IMR-90 (cell line): ENCODE measurements at regions not wholly inside any gene's neighbourhood (a gene's known extent, or its start where the extent isn't known, plus 50 kb on each side); places are given as distances from the start of the nearest gene placed in this dataset.

Experiments used
- ATAC-seq: fragments of 200-7000 bp; cut with Tn5 transposase; 2 replicates; pipeline ENCODE4 v1.9.1; 2020; ENCODE audit warnings: low read depth, mild to moderate bottlenecking, moderate library complexity
- BruUV-seq: library from RNA; stranded (reverse); fragments of 400-500 nt; replicated peaks from 2 replicates; lab custom pipeline; 2021; lab: Mats Ljungman, UMichigan
- CTCF ChIA-PET: fragments of 300-600 bp; formaldehyde crosslinking; extraction: SDS; loops from one replicate; lab custom pipeline; 2021; ENCODE audit warnings: antibody characterized with exemption; lab: Yijun Ruan, JAX
- POLR2A ChIA-PET: fragments of 300-600 bp; sonication (Branson Sonifier 250); formaldehyde crosslinking; loops from one replicate; lab custom pipeline; 2022; ENCODE audit warnings: antibody characterized with exemption; ENCODE audit not compliant: unreplicated experiment; lab: Charles Lee
- DNase-seq: peaks from one replicate; pipeline ENCODE4 v3.0.0; 2013
- H2AFZ ChIP-seq: replicated peaks from 2 replicates; pipeline ENCODE3; 2013; ENCODE audit warnings: low read length, mild to moderate bottlenecking; ENCODE audit not compliant: poor library complexity
- H2AK5ac ChIP-seq: 2 replicates; pipeline ENCODE4 v1.6.1; 2013; ENCODE audit warnings: low read depth, low read length, inconsistent platforms
- H2AK9ac ChIP-seq: replicated peaks from 2 replicates; pipeline ENCODE3; 2013; ENCODE audit warnings: mild to moderate bottlenecking, low read depth, low read length, moderate library complexity; ENCODE audit not compliant: poor library complexity
- H2BK120ac ChIP-seq: 2 replicates; pipeline ENCODE4 v1.6.1; 2013; ENCODE audit warnings: low read depth, low read length, inconsistent platforms
- H2BK15ac ChIP-seq: 3 replicates; pipeline ENCODE4 v1.6.1; 2013; ENCODE audit warnings: low read depth, low read length, inconsistent platforms
- H2BK20ac ChIP-seq: 2 replicates; pipeline ENCODE4 v1.6.1; 2013; ENCODE audit warnings: low read depth, mild to moderate bottlenecking, inconsistent platforms, low read length, moderate library complexity
- H2BK5ac ChIP-seq: 2 replicates; pipeline ENCODE4 v1.6.1; 2013; ENCODE audit warnings: mild to moderate bottlenecking, low read depth, low read length, inconsistent platforms; ENCODE audit not compliant: poor library complexity, severe bottlenecking
- H3K14ac ChIP-seq: replicated peaks from 2 replicates; pipeline ENCODE4 v1.6.1; 2013; ENCODE audit warnings: low read depth, low read length, inconsistent platforms
- H3K18ac ChIP-seq: 2 replicates; pipeline ENCODE4 v1.6.1; 2013; ENCODE audit warnings: low read depth, low read length, control low read depth
- H3K23ac ChIP-seq: 2 replicates; pipeline ENCODE4 v1.6.1; 2013; ENCODE audit warnings: low read depth, low read length, inconsistent platforms
- H3K27ac ChIP-seq: 2 replicates; pipeline ENCODE4 v1.5.1; 2013; ENCODE audit warnings: mild to moderate bottlenecking, control low read depth, low read length; ENCODE audit not compliant: insufficient read depth
- H3K27me3 ChIP-seq: 2 replicates; pipeline ENCODE4 v1.6.1; 2013; ENCODE audit warnings: low read length; ENCODE audit not compliant: control insufficient read depth, insufficient read depth
- H3K36me3 ChIP-seq: 2 replicates; pipeline ENCODE4 v1.6.1; 2013; ENCODE audit warnings: low read length, mixed read lengths; ENCODE audit not compliant: control insufficient read depth, insufficient read depth
- H3K4ac ChIP-seq: 2 replicates; pipeline ENCODE4 v1.6.1; 2013; ENCODE audit warnings: low read depth, low read length, inconsistent platforms
- H3K4me1 ChIP-seq: 2 replicates; pipeline ENCODE4 v1.6.1; 2013; ENCODE audit warnings: low read length, mixed read lengths; ENCODE audit not compliant: control insufficient read depth, insufficient read depth
- H3K4me2 ChIP-seq: 2 replicates; pipeline ENCODE4 v1.6.1; 2013; ENCODE audit warnings: low read depth, mild to moderate bottlenecking, control low read depth, low read length, moderate library complexity
- H3K4me3 ChIP-seq: 2 replicates; pipeline ENCODE4 v1.5.1; 2013; ENCODE audit warnings: low read depth, mild to moderate bottlenecking, control low read depth, low read length, moderate library complexity; ENCODE audit not compliant: insufficient read depth
- H3K56ac ChIP-seq: 2 replicates; pipeline ENCODE4 v1.6.1; 2013; ENCODE audit warnings: low read length, inconsistent platforms; ENCODE audit not compliant: insufficient read depth; ENCODE audit errors: extremely low read depth
- H3K79me1 ChIP-seq, 2 experiments: 2 replicates each; pipeline ENCODE4 v1.6.1; 2013; ENCODE audit warnings: low read length in 2 of 2, inconsistent platforms in 1 of 2, low read depth in 1 of 2
- H3K9ac ChIP-seq: 2 replicates; pipeline ENCODE4 v1.6.1; 2013; ENCODE audit warnings: low read depth, low read length, control low read depth
- H3K9me1 ChIP-seq: 2 replicates; pipeline ENCODE4 v1.6.1; 2013; ENCODE audit warnings: low read length, inconsistent platforms; ENCODE audit not compliant: insufficient read depth
- H3K9me3 ChIP-seq: 2 replicates; pipeline ENCODE4 v1.6.1; 2013; ENCODE audit warnings: low read length; ENCODE audit not compliant: control insufficient read depth, insufficient read depth
- H4K20me1 ChIP-seq: 2 replicates; pipeline ENCODE4 v1.6.1; 2013; ENCODE audit warnings: low read length, inconsistent platforms; ENCODE audit not compliant: insufficient read depth
- H4K5ac ChIP-seq: 2 replicates; pipeline ENCODE4 v1.6.1; 2013; ENCODE audit warnings: mild to moderate bottlenecking, low read depth, low read length, control low read depth
- H4K8ac ChIP-seq, 2 experiments: 2 replicates each; pipeline ENCODE4 v1.6.1; 2013; ENCODE audit warnings: low read depth in 2 of 2, low read length in 2 of 2, control low read depth in 1 of 2, inconsistent platforms in 1 of 2
- H4K91ac ChIP-seq: 2 replicates; pipeline ENCODE4 v1.6.1; 2013; ENCODE audit warnings: low read depth, low read length, inconsistent platforms; ENCODE audit not compliant: insufficient read depth
- FOS ChIP-seq: fragments of 150-350 bp; IDR thresholded peaks from 2 replicates; pipeline ENCODE4 v1.6.1; 2016; ENCODE audit warnings: low read depth, low read length
- MXI1 ChIP-seq: IDR thresholded peaks from 2 replicates; pipeline ENCODE4 v1.6.1; 2012; ENCODE audit warnings: low read depth, mild to moderate bottlenecking, low read length, moderate library complexity, borderline replicate concordance
- NFE2L2 ChIP-seq: fragments of 150-350 bp; IDR thresholded peaks from 2 replicates; pipeline ENCODE4 v1.6.1; 2016; ENCODE audit warnings: low read depth, mild to moderate bottlenecking, low read length
- WGBS, 2 experiments: methylation state at CpG; one replicate each; pipeline versions ENCODE4 v1.1.5 to v1.1.7; 2013; ENCODE audit warnings: missing lambda C conversion rate in 2 of 2; ENCODE audit not compliant: insufficient read length in 1 of 2; ENCODE audit errors: extremely low coverage in 2 of 2; 5-methylcytosine and 5-hydroxymethylcytosine counted together
- dilution Hi-C: fragments of 300-500 bp; cut with HindIII; formaldehyde crosslinking; loops from one replicate; pipeline ENCODE4 v1.14.3; 2018; ENCODE audit warnings: low sequenced_read_pairs; ENCODE audit not compliant: unreplicated experiment
- in situ Hi-C: fragments of 300-500 bp; cut with MboI; formaldehyde crosslinking; loops from 3 replicates; pipeline ENCODE4 v1.14.3; 2019; ENCODE audit warnings: low sequenced_read_pairs, inconsistent platforms, mixed read lengths
- intact Hi-C: fragments of 100-400 bp; cut with micrococcal nuclease; formaldehyde crosslinking; loops from 2 replicates; pipeline ENCODE4 v1.10.0; 2022

GRCh38 chr2:145740302-145740701, 1220.4 kb upstream of the ZEB2 start:
- ATAC-seq (no peak), DNase-seq (peak; percentile 68)
- H3K9me3 ChIP-seq, result no peaks in the 10 kb centered on the region
- TF ChIP-seq MXI1, result no peak
- peak; percentile 3; the same call in 1 of the 2 replicates for TF ChIP-seq NFE2L2
- TF ChIP-seq FOS, result no peak
- intact Hi-C loops (no loop called here), dilution Hi-C loops (no loop called here), in situ Hi-C loops (no loop called here)
- no peak overlapping the region for H2BK15ac ChIP-seq
- no peak overlapping the region for H3K27ac ChIP-seq
- ChIA-PET CTCF (no interaction called here), POLR2A (no interaction called here)
- 0 out of 2 replicates have a peak overlapping the region, but pooled peaks have one; percentile 25 for H3K14ac ChIP-seq
- H3K79me1 ChIP-seq, result no peaks in the 10 kb centered on the region
- no peak overlapping the region for H3K56ac ChIP-seq
- BruUV-seq, result no TSS peak
- no peaks in the 10 kb centered on the region for H3K9me1 ChIP-seq
- H2AK9ac ChIP-seq, result no peak overlapping the region
- H3K9ac ChIP-seq, result no peak overlapping the region
- WGBS, 2 experiments, result no CpG with 5 or more reads among the region's 3 CpGs
- peak overlapping the region; percentile 27; the same call in 1 of the 2 replicates for H2AK5ac ChIP-seq
- H2AFZ ChIP-seq, result peak overlapping the region; percentile 61
- H4K8ac ChIP-seq, result peak overlapping the region in 1 of 2 experiments; percentile 68; a peak in 3 of 4 replicates
- no peak overlapping the region for H3K4me3 ChIP-seq
- H3K4me1 ChIP-seq, result peaks cover 2% of the 10 kb centered on the region; the same call in 1 of the 2 replicates
- peak overlapping the region; percentile 91; the same call in 1 of the 2 replicates for H2BK20ac ChIP-seq
- peak overlapping the region; percentile 70; the same call in 1 of the 2 replicates for H3K4ac ChIP-seq
- no peak overlapping the region; the same call in 1 of the 2 replicates for H3K4me2 ChIP-seq
- H3K36me3 ChIP-seq, result no peaks in the 10 kb centered on the region
- no peaks in the 10 kb centered on the region for H4K20me1 ChIP-seq
- H3K23ac ChIP-seq, result peak overlapping the region; percentile 51; the same call in 1 of the 2 replicates
- peak overlapping the region; percentile 70 for H2BK5ac ChIP-seq
- H3K18ac ChIP-seq, result peak overlapping the region; percentile 20; the same call in 1 of the 2 replicates
- H4K5ac ChIP-seq, result no peak overlapping the region
- H3K27me3 ChIP-seq, result no peaks in the 10 kb centered on the region
- peak overlapping the region; percentile 63; the same call in 1 of the 2 replicates for H2BK120ac ChIP-seq
- H4K91ac ChIP-seq, result no peak overlapping the region
